AML-193 (cell line): ENCODE measurements at regions not wholly inside any gene's neighbourhood (a gene's known extent, or its start where the extent isn't known, plus 50 kb on each side); places are given as distances from the start of the nearest gene placed in this dataset.

Experiments
- DNase-seq, 2 experiments: peaks; one replicate each; lab custom pipeline; 2025; lab: John Stamatoyannopoulos, UW

- DNase-seq = no peak
Observed at GRCh38 chr6:148104131-148104530, 238.5 kb upstream of the SASH1 start.

- no peak for DNase-seq
Observed at GRCh38 chr6:148105695-148106094, 236.9 kb upstream of the SASH1 start.

GRCh38 chr6:148107911-148108310 is 234.7 kb upstream of the SASH1 start:
- no peak for DNase-seq

- DNase-seq = no peak
Observed at GRCh38 chr6:148109732-148110131, 232.9 kb upstream of the SASH1 start.

GRCh38 chr6:148110925-148111324 is 231.7 kb upstream of the SASH1 start:
- DNase-seq = no peak

GRCh38 chr6:148112851-148113319 is 229.8 kb upstream of the SASH1 start:
- no peak for DNase-seq

- DNase-seq = no peak
Observed at GRCh38 chr6:148116001-148116400, 226.6 kb upstream of the SASH1 start.

- no peak for DNase-seq
Observed at GRCh38 chr6:148118244-148118643, 224.4 kb upstream of the SASH1 start.

GRCh38 chr6:148128014-148128730 is 214.5 kb upstream of the SASH1 start:
- no peak for DNase-seq

- no peak for DNase-seq
Observed at GRCh38 chr6:148134592-148134991, 208.0 kb upstream of the SASH1 start.

GRCh38 chr6:148136586-148136985 is 206.1 kb upstream of the SASH1 start:
- no peak for DNase-seq

GRCh38 chr6:148137652-148138051 is 205.0 kb upstream of the SASH1 start:
- DNase-seq = no peak

GRCh38 chr6:148138573-148138972 is 204.1 kb upstream of the SASH1 start:
- DNase-seq = no peak

GRCh38 chr6:148140772-148141557 is 201.7 kb upstream of the SASH1 start:
- DNase-seq = no peak

GRCh38 chr6:148142821-148143220 is 199.8 kb upstream of the SASH1 start:
- no peak for DNase-seq

- DNase-seq = no peak
Observed at GRCh38 chr6:148143771-148144170, 198.9 kb upstream of the SASH1 start.

- DNase-seq = peak; percentile 74 to 81
Observed at GRCh38 chr6:148144917-148145521, 197.6 kb upstream of the SASH1 start.

GRCh38 chr6:148146717-148147462 is 195.7 kb upstream of the SASH1 start:
- no peak for DNase-seq

- no peak for DNase-seq
Observed at GRCh38 chr6:148147463-148147830, 195.2 kb upstream of the SASH1 start.

- DNase-seq = no peak
Observed at GRCh38 chr6:148151896-148152643, 190.6 kb upstream of the SASH1 start.

GRCh38 chr6:148154668-148155067 is 188.0 kb upstream of the SASH1 start:
- no peak for DNase-seq

- no peak for DNase-seq
Observed at GRCh38 chr6:148155293-148155692, 187.3 kb upstream of the SASH1 start.
